MM.1S (cell line): ENCODE measurements at regions not wholly inside any gene's neighbourhood (a gene's known extent, or its start where the extent isn't known, plus 50 kb on each side); places are given as distances from the start of the nearest gene placed in this dataset.

Experiments used
- EZH2 ChIP-seq: fragments of 300-600 bp; sonication (generic); optimal IDR thresholded peaks from 2 replicates; pipeline ENCODE3; 2017; ENCODE audit warnings: low read depth, mild to moderate bottlenecking, antibody characterized with exemption, low read length, mixed read lengths
- EZH2phosphoT487 ChIP-seq: fragments of 300-600 bp; sonication (generic); IDR thresholded peaks from 2 replicates; pipeline ENCODE4 v1.6.1; 2018; ENCODE audit warnings: antibody characterized with exemption, low read length
- TF ChIP-seq, protein P1 (sequence below): fragments of 300-600 bp; sonication (generic); IDR thresholded peaks from 2 replicates; pipeline ENCODE4 v1.5.1; 2016; ENCODE audit warnings: antibody characterized with exemption, low read length, mixed read lengths

DNA sequence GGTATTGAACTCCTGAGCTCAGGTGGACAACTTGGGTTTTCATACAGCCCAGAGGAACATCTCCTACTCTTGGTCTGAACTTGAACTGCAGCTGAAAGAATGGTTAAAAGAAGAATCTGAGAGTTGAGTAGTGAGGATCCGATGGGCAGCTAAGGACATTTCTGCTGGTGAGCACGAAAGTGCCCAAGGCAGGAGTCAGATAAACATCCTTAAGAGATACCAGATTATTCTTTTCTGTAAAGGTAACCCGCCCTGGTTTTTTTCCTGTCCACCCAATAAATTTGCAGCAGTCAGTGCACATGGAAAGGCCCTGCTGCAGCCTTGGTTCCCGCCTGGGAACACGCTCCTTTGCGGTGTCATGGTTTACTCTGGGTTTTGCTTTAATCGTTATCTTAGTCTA, 78.4 kb upstream of the ARHGEF7 start:
- TF ChIP-seq, protein P1, sequence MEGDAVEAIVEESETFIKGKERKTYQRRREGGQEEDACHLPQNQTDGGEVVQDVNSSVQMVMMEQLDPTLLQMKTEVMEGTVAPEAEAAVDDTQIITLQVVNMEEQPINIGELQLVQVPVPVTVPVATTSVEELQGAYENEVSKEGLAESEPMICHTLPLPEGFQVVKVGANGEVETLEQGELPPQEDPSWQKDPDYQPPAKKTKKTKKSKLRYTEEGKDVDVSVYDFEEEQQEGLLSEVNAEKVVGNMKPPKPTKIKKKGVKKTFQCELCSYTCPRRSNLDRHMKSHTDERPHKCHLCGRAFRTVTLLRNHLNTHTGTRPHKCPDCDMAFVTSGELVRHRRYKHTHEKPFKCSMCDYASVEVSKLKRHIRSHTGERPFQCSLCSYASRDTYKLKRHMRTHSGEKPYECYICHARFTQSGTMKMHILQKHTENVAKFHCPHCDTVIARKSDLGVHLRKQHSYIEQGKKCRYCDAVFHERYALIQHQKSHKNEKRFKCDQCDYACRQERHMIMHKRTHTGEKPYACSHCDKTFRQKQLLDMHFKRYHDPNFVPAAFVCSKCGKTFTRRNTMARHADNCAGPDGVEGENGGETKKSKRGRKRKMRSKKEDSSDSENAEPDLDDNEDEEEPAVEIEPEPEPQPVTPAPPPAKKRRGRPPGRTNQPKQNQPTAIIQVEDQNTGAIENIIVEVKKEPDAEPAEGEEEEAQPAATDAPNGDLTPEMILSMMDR = no peak
- TF ChIP-seq EZH2 (no peak), EZH2phosphoT487 (no peak)
